Endothelial cell of umbilical vein (primary cell): ENCODE measurements at regions not wholly inside any gene's neighbourhood (a gene's known extent, or its start where the extent isn't known, plus 50 kb on each side); places are given as distances from the start of the nearest gene placed in this dataset.

Experiments
- BruUV-seq: library from RNA; stranded (reverse); fragments of 400-500 nt; replicated peaks from 2 replicates; lab custom pipeline; 2021; lab: Mats Ljungman, UMichigan
- CTCF ChIA-PET: fragments of 300-600, 350-600 bp; sonication (Branson Sonifier 250); formaldehyde crosslinking; loops from one replicate; lab custom pipeline; 2021; ENCODE audit warnings: antibody characterized with exemption, inconsistent platforms; lab: Charles Lee
- POLR2A ChIA-PET: fragments of 300-600, 350-600 bp; sonication (Branson Sonifier 250); formaldehyde crosslinking; loops from one replicate; lab custom pipeline; 2021; ENCODE audit warnings: antibody characterized with exemption, inconsistent platforms; lab: Charles Lee
- DNase-seq: peaks from one replicate; pipeline ENCODE4 v3.0.0-alpha.2; 2011; ENCODE audit warnings: low read depth, low spot score
- FAIRE-seq: peaks from 2 replicates; lab custom pipeline; 2011; peaks lifted over from hg19 to GRCh38; lab: Jason Lieb, UNC
- H2AFZ ChIP-seq: 2 replicates; pipeline ENCODE4 v1.6.0; 2012; ENCODE audit warnings: low read depth, low read length, control low read depth, inconsistent platforms
- H3K27ac ChIP-seq: 2 replicates; pipeline ENCODE4 v1.5.1; 2011; ENCODE audit warnings: low read depth, mild to moderate bottlenecking, control low read depth, low read length, moderate library complexity; ENCODE audit not compliant: insufficient read depth
- H3K27me3 ChIP-seq, 2 experiments: 2 replicates each; pipeline versions ENCODE4 v1.6.0 to v1.6.1; 2011; ENCODE audit warnings: low read length in 2 of 2, mixed read lengths in 1 of 2; ENCODE audit not compliant: control insufficient read depth in 2 of 2, insufficient read depth in 2 of 2
- H3K36me3 ChIP-seq, 2 experiments: 2 replicates in 1 of 2; 3 replicates in 1 of 2; pipeline ENCODE4 v1.5.1; 2011; ENCODE audit warnings: low read length in 2 of 2, mild to moderate bottlenecking in 1 of 2, moderate library complexity in 1 of 2; ENCODE audit not compliant: control insufficient read depth in 2 of 2, insufficient read depth in 2 of 2; ENCODE audit errors: extremely low read depth in 1 of 2
- H3K4me1 ChIP-seq: 3 replicates; pipeline ENCODE4 v1.5.1; 2011; ENCODE audit warnings: mild to moderate bottlenecking, low read length; ENCODE audit not compliant: control insufficient read depth, insufficient read depth; ENCODE audit errors: extremely low read depth
- H3K4me2 ChIP-seq: 2 replicates; pipeline ENCODE4 v1.6.1; 2011; ENCODE audit warnings: low read length, control low read depth, mixed read lengths; ENCODE audit not compliant: insufficient read depth
- H3K4me3 ChIP-seq, 3 experiments: fragments of 200-600 bp in 1 of 3; sonication (generic), shearing (Covaris generic) in 1 of 3; replicated peaks in 1 of 3; 2 replicates each; pipeline ENCODE4 v1.5.1; 2011 to 2016; ENCODE audit warnings: control low read depth in 3 of 3, low read length in 3 of 3, mild to moderate bottlenecking in 2 of 3, inconsistent platforms in 1 of 3, low read depth in 1 of 3, moderate library complexity in 1 of 3; ENCODE audit not compliant: insufficient read depth in 1 of 3
- H3K79me2 ChIP-seq: 2 replicates; pipeline ENCODE4 v1.6.0; 2012; ENCODE audit warnings: low read length, inconsistent platforms; ENCODE audit not compliant: control insufficient read depth, insufficient read depth
- H3K9ac ChIP-seq: replicated peaks from 2 replicates; pipeline ENCODE3; 2011; ENCODE audit warnings: low read length, control low read depth; ENCODE audit not compliant: insufficient read depth; ENCODE audit errors: extremely low read depth
- H3K9me1 ChIP-seq: replicated peaks from 3 replicates; pipeline ENCODE4 v1.6.0; 2011; ENCODE audit warnings: mild to moderate bottlenecking, low read length; ENCODE audit not compliant: control insufficient read depth, insufficient read depth; ENCODE audit errors: extremely low read depth
- H3K9me3 ChIP-seq: replicated peaks from 2 replicates; pipeline ENCODE4 v1.5.1; 2012; ENCODE audit warnings: low read length, inconsistent platforms; ENCODE audit not compliant: control insufficient read depth, insufficient read depth
- H4K20me1 ChIP-seq: replicated peaks from 2 replicates; pipeline ENCODE3; 2011; ENCODE audit warnings: mild to moderate bottlenecking, low read length; ENCODE audit not compliant: control insufficient read depth, insufficient read depth; ENCODE audit errors: extremely low read depth
- CTCF ChIP-seq, 2 donors: IDR thresholded peaks; 1 replicate in 1 of 2; 2 replicates in 1 of 2; pipeline ENCODE4 v1.5.1; 2011; ENCODE audit warnings: low read length in 2 of 2, mild to moderate bottlenecking in 2 of 2, moderate library complexity in 2 of 2, control low read depth in 1 of 2, inconsistent platforms in 1 of 2, low read depth in 1 of 2; ENCODE audit not compliant: insufficient read depth in 1 of 2; ENCODE audit errors: extremely low read depth in 1 of 2
- EZH2 ChIP-seq: IDR thresholded peaks from 2 replicates; pipeline ENCODE4 v1.6.1; 2012; ENCODE audit warnings: borderline replicate concordance, low read depth, mild to moderate bottlenecking, moderate library complexity, low read length, inconsistent platforms; ENCODE audit not compliant: severe bottlenecking
- FOS ChIP-seq: IDR thresholded peaks from 2 replicates; pipeline ENCODE4 v1.6.1; 2011; ENCODE audit warnings: mild to moderate bottlenecking, low read length, moderate library complexity, borderline replicate concordance; ENCODE audit not compliant: insufficient read depth
- GATA2 ChIP-seq: IDR thresholded peaks from 2 replicates; pipeline ENCODE4 v1.7.0; 2011; ENCODE audit warnings: low read depth, mild to moderate bottlenecking, moderate library complexity, mixed read lengths, low read length; ENCODE audit not compliant: insufficient read length, insufficient read depth
- JUN ChIP-seq: IDR thresholded peaks from 2 replicates; pipeline ENCODE4 v1.6.1; 2011; ENCODE audit warnings: borderline replicate concordance, low read depth; ENCODE audit not compliant: insufficient read length, insufficient read depth
- MAX ChIP-seq: IDR thresholded peaks from 2 replicates; pipeline ENCODE4 v1.6.1; 2011; ENCODE audit not compliant: insufficient read depth, insufficient read length
- MYC ChIP-seq: IDR thresholded peaks from one replicate; pipeline ENCODE4 v1.6.1; 2011; ENCODE audit warnings: mild to moderate bottlenecking, low read depth, low read length
- POLR2A ChIP-seq: IDR thresholded peaks from 2 replicates; pipeline ENCODE4 v1.6.1; 2012; ENCODE audit warnings: low read depth, mild to moderate bottlenecking, control low read depth, low read length
- POLR2AphosphoS5 ChIP-seq: IDR thresholded peaks from 2 replicates; pipeline ENCODE4 v1.6.1; 2012; ENCODE audit warnings: low read depth, mild to moderate bottlenecking, control low read depth, low read length, moderate library complexity; ENCODE audit not compliant: insufficient read depth
- dilution Hi-C: fragments of 300-500 bp; cut with MboI; formaldehyde crosslinking; loops from one replicate; pipeline ENCODE4 v1.15.0; 2019; ENCODE audit warnings: low sequenced_read_pairs; ENCODE audit not compliant: extremely low pct_ligation_motif_present
- intact Hi-C: fragments of 100-400 bp; cut with micrococcal nuclease; formaldehyde crosslinking; loops from one replicate; pipeline ENCODE4 v1.10.0; 2022

GRCh38 chr6:76634695-76635094, 562.2 kb upstream of the IMPG1 start:
- H3K9ac ChIP-seq, result no peak overlapping the region
- DNase-seq (no peak), FAIRE-seq (no peak)
- no peaks in the 10 kb centered on the region for H3K9me1 ChIP-seq
- no peak overlapping the region for H3K4me2 ChIP-seq
- ChIA-PET CTCF (no interaction called here), POLR2A (no interaction called here)
- intact Hi-C loops (no loop called here), dilution Hi-C loops (no loop called here)
- no peak overlapping the region for H3K4me3 ChIP-seq
- no peak overlapping the region for H2AFZ ChIP-seq
- no peaks in the 10 kb centered on the region for H3K9me3 ChIP-seq
- no peak for TF ChIP-seq FOS
- TF ChIP-seq GATA2, result no peak
- no peak for TF ChIP-seq MYC
- no peak for TF ChIP-seq POLR2A
- no peak for TF ChIP-seq EZH2
- no peak for TF ChIP-seq MAX
- no peak for TF ChIP-seq POLR2AphosphoS5
- no peak for TF ChIP-seq JUN
- TF ChIP-seq CTCF (IDR thresholded peaks at IDR 0.05; ENCODE audit: extremely low read depth in 1 of 2, insufficient read depth in 1 of 2, low read depth in 1 of 2, low read length in 2 of 2), result no peak
- H3K4me1 ChIP-seq, result no peaks in the 10 kb centered on the region
- peaks cover 0 to 2% of the 10 kb centered on the region in 2 experiments for H3K27me3 ChIP-seq
- no peaks in the 10 kb centered on the region for H3K79me2 ChIP-seq
- H3K27ac ChIP-seq, result no peak overlapping the region
- H3K36me3 ChIP-seq, result no peaks in the 10 kb centered on the region
- no TSS peak for BruUV-seq
- no peaks in the 10 kb centered on the region for H4K20me1 ChIP-seq
